ENCODE measurements at regions not wholly inside any gene's neighbourhood (a gene's known extent, or its start where the extent isn't known, plus 50 kb on each side); places are given as distances from the start of the nearest gene placed in this dataset.

DNA sequence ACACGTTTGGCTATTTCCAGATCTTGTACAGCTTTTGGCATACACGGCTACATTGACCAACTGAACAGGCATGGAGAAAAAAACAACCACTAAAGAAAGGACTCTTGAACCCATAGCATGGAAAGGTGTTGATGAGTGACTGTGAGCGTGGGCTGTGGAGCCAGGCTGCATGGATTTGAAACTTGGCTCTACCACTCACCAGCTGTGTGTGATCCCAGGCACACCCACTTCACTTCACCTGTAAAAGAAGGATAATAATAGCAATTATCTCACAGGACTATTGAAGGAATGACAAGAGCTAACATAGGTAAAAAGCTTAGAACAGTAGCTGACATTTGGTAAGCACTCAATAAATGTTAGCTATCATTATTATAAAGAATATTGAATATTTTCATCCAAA, 301.7 kb upstream of the CPEB2 start:
- TF ChIP-seq, protein P1, sequence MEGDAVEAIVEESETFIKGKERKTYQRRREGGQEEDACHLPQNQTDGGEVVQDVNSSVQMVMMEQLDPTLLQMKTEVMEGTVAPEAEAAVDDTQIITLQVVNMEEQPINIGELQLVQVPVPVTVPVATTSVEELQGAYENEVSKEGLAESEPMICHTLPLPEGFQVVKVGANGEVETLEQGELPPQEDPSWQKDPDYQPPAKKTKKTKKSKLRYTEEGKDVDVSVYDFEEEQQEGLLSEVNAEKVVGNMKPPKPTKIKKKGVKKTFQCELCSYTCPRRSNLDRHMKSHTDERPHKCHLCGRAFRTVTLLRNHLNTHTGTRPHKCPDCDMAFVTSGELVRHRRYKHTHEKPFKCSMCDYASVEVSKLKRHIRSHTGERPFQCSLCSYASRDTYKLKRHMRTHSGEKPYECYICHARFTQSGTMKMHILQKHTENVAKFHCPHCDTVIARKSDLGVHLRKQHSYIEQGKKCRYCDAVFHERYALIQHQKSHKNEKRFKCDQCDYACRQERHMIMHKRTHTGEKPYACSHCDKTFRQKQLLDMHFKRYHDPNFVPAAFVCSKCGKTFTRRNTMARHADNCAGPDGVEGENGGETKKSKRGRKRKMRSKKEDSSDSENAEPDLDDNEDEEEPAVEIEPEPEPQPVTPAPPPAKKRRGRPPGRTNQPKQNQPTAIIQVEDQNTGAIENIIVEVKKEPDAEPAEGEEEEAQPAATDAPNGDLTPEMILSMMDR (IDR thresholded peaks at IDR 0.05; ENCODE audit: low read length): no peak
- TF ChIP-seq EZH2 (optimal IDR thresholded peaks at IDR 0.05; ENCODE audit: low read depth, low read length): no peak

Data from MM.1S (cell line).